CD4-positive, alpha-beta T cell (primary cell): ENCODE measurements at regions not wholly inside any gene's neighbourhood (a gene's known extent, or its start where the extent isn't known, plus 50 kb on each side); places are given as distances from the start of the nearest gene placed in this dataset.

ENCODE experiments used
- ATAC-seq: fragments of 200-7000 bp; cut with Tn5 transposase; one replicate; pipeline ENCODE4 v1.10.0; 2022; ENCODE audit warnings: mild to moderate bottlenecking; ENCODE audit not compliant: poor library complexity
- CTCF ChIA-PET: fragments of 350-600 bp; sonication (Branson Sonifier 250); formaldehyde crosslinking; loops from one replicate; lab custom pipeline; 2021; ENCODE audit warnings: antibody characterized with exemption, inconsistent platforms; lab: Charles Lee
- POLR2A ChIA-PET: fragments of 350-600 bp; sonication (Branson Sonifier 250); formaldehyde crosslinking; loops from one replicate; lab custom pipeline; 2021; ENCODE audit warnings: antibody characterized with exemption, inconsistent platforms; lab: Charles Lee
- DNase-seq, 14 experiments: peaks; one replicate each; pipeline ENCODE4 v3.0.0-alpha.2; 2013 to 2020; ENCODE audit warnings: mixed read lengths in 2 of 14
- H3K27ac ChIP-seq, 2 donors: one replicate each; pipeline versions ENCODE4 v1.5.1 to v1.7.0; 2013; ENCODE audit warnings: low read length in 2 of 2, low read depth in 1 of 2, mild to moderate bottlenecking in 1 of 2
- H3K27me3 ChIP-seq, 2 experiments: 1 replicate in 1 of 2; 2 replicates in 1 of 2; pipeline versions ENCODE4 v1.6.1 to v1.7.0; 2013; ENCODE audit warnings: low read length in 2 of 2, control low read depth in 1 of 2, mild to moderate bottlenecking in 1 of 2, moderate library complexity in 1 of 2; ENCODE audit not compliant: insufficient read depth in 2 of 2, control insufficient read depth in 1 of 2
- H3K36me3 ChIP-seq: one replicate; pipeline ENCODE4 v1.6.1; 2013; ENCODE audit warnings: low read length, control low read depth; ENCODE audit not compliant: insufficient read depth
- H3K4me1 ChIP-seq: one replicate; pipeline ENCODE4 v1.6.1; 2013; ENCODE audit warnings: low read length, control low read depth; ENCODE audit not compliant: insufficient read depth
- H3K4me3 ChIP-seq: one replicate; pipeline ENCODE4 v1.5.1; 2013; ENCODE audit warnings: mild to moderate bottlenecking, low read length, moderate library complexity
- H3K9me3 ChIP-seq, 2 experiments: 1 replicate in 1 of 2; 2 replicates in 1 of 2; pipeline versions ENCODE4 v1.6.1 to v1.7.0; 2013; ENCODE audit warnings: low read length in 2 of 2, mild to moderate bottlenecking in 2 of 2, control low read depth in 1 of 2, moderate library complexity in 1 of 2; ENCODE audit not compliant: control insufficient read depth in 1 of 2, insufficient read depth in 1 of 2
- H3K27ac Mint-ChIP-seq: one replicate; pipeline ENCODE4 v1.8.0; 2020; ENCODE audit warnings: mixed read lengths
- H3K27me3 Mint-ChIP-seq: one replicate; pipeline ENCODE4 v1.8.0; 2021; ENCODE audit warnings: mixed read lengths
- H3K36me3 Mint-ChIP-seq: one replicate; pipeline ENCODE4 v1.8.0; 2021; ENCODE audit warnings: low read depth, mixed read lengths
- H3K4me1 Mint-ChIP-seq: one replicate; pipeline ENCODE4 v1.8.0; 2021; ENCODE audit warnings: low read depth, mixed read lengths
- H3K4me3 Mint-ChIP-seq: one replicate; pipeline ENCODE4 v1.8.0; 2020; ENCODE audit warnings: mild to moderate bottlenecking, mixed read lengths
- H3K9me3 Mint-ChIP-seq: one replicate; pipeline ENCODE4 v1.8.0; 2020; ENCODE audit warnings: mixed read lengths
- intact Hi-C, 2 experiments: fragments of 100-400 bp; cut with DNase I in 1 of 2; cut with micrococcal nuclease in 1 of 2; formaldehyde crosslinking; loops; one replicate each; pipeline versions ENCODE4 v1.15.1 to v1.9.0; 2023 to 2025; cut with DNase I, micrococcal nuclease
- TF ChIP-seq, protein P1 (sequence below): fragments of 200-600 bp; IDR thresholded peaks from one replicate; pipeline ENCODE4 v1.8.0; 2022; ENCODE audit warnings: antibody characterized with exemption, mild to moderate bottlenecking

- Mint-ChIP-seq H3K27me3 (no peaks in the 10 kb centered on the region), H3K27ac (no peak overlapping the region), H3K4me1 (no peaks in the 10 kb centered on the region), H3K9me3 (no peaks in the 10 kb centered on the region), H3K4me3 (no peak overlapping the region), H3K36me3 (no peaks in the 10 kb centered on the region)
- Histone ChIP-seq H3K4me1 (no peaks in the 10 kb centered on the region), H3K36me3 (no peaks in the 10 kb centered on the region), H3K9me3 (no peaks in the 10 kb centered on the region), H3K4me3 (no peak overlapping the region), H3K27me3 (no peaks in the 10 kb centered on the region), H3K27ac (no peak overlapping the region)
- TF ChIP-seq, protein P1, sequence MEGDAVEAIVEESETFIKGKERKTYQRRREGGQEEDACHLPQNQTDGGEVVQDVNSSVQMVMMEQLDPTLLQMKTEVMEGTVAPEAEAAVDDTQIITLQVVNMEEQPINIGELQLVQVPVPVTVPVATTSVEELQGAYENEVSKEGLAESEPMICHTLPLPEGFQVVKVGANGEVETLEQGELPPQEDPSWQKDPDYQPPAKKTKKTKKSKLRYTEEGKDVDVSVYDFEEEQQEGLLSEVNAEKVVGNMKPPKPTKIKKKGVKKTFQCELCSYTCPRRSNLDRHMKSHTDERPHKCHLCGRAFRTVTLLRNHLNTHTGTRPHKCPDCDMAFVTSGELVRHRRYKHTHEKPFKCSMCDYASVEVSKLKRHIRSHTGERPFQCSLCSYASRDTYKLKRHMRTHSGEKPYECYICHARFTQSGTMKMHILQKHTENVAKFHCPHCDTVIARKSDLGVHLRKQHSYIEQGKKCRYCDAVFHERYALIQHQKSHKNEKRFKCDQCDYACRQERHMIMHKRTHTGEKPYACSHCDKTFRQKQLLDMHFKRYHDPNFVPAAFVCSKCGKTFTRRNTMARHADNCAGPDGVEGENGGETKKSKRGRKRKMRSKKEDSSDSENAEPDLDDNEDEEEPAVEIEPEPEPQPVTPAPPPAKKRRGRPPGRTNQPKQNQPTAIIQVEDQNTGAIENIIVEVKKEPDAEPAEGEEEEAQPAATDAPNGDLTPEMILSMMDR: no peak
- POLR2A ChIA-PET: no interaction called here
- no peak for DNase-seq
- intact Hi-C loops: no loop called here
- CTCF ChIA-PET: no interaction called here
- ATAC-seq: no peak
These were observed 117.2 kb upstream of the NCK2 start for GRCh38 chr2:105627534-105627933.

- Mint-ChIP-seq H3K27ac (no peak overlapping the region), H3K9me3 (no peaks in the 10 kb centered on the region), H3K27me3 (peaks cover 1% of the 10 kb centered on the region), H3K4me3 (no peak overlapping the region), H3K36me3 (no peaks in the 10 kb centered on the region), H3K4me1 (no peaks in the 10 kb centered on the region)
- TF ChIP-seq, protein P1: no peak
- ChIA-PET POLR2A (no interaction called here), CTCF (no interaction called here)
- Histone ChIP-seq H3K27ac (no peak overlapping the region), H3K36me3 (no peaks in the 10 kb centered on the region), H3K27me3 (no peaks in the 10 kb centered on the region), H3K9me3 (no peaks in the 10 kb centered on the region), H3K4me1 (no peaks in the 10 kb centered on the region), H3K4me3 (no peak overlapping the region)
- ATAC-seq (no peak), DNase-seq (no peak)
- intact Hi-C loops: no loop called here
These were observed 117.8 kb upstream of the NCK2 start for GRCh38 chr2:105626966-105627340.

- Mint-ChIP-seq H3K9me3 (no peaks in the 10 kb centered on the region), H3K27ac (no peak overlapping the region), H3K27me3 (peaks cover 5% of the 10 kb centered on the region), H3K4me3 (no peak overlapping the region), H3K36me3 (no peaks in the 10 kb centered on the region), H3K4me1 (no peaks in the 10 kb centered on the region)
- ChIA-PET CTCF (no interaction called here), POLR2A (no interaction called here)
- DNase-seq (no peak), ATAC-seq (no peak)
- Histone ChIP-seq H3K27me3 (no peaks in the 10 kb centered on the region), H3K4me3 (no peak overlapping the region), H3K4me1 (no peaks in the 10 kb centered on the region), H3K9me3 (no peaks in the 10 kb centered on the region), H3K36me3 (no peaks in the 10 kb centered on the region), H3K27ac (no peak overlapping the region)
- intact Hi-C loops: no loop called here
- TF ChIP-seq, protein P1: no peak
These were observed 118.3 kb upstream of the NCK2 start for GRCh38 chr2:105626212-105626965.
